ENCODE measurements at regions not wholly inside any gene's neighbourhood (a gene's known extent, or its start where the extent isn't known, plus 50 kb on each side); places are given as distances from the start of the nearest gene placed in this dataset.

GRCh38 chr12:77549383-77550128, 281.1 kb upstream of the NAV3 start:
- TF ChIP-seq SIN3A (IDR thresholded peaks at IDR 0.05; ENCODE audit: borderline replicate concordance, insufficient read depth, low read depth, low read length), result no peak
- TF ChIP-seq POLR2AphosphoS5 (IDR thresholded peaks at IDR 0.05; ENCODE audit: low read depth, low read length), result no peak
- TF ChIP-seq REST (IDR thresholded peaks at IDR 0.05; ENCODE audit: insufficient read depth in 1 of 2, low read depth in 2 of 2, low read length in 1 of 2), result no peak
- no peak for TF ChIP-seq TCF7L2 (IDR thresholded peaks at IDR 0.05; ENCODE audit: low read depth, low read length)
- no peak for TF ChIP-seq CTCF (IDR thresholded peaks at IDR 0.05)
- in situ Hi-C loops (cut with HindIII; ENCODE audit: low pct_unique_long_range_greater_than_20kb, low sequenced_read_pairs) (no loop called here), intact Hi-C loops (cut with micrococcal nuclease; ENCODE audit: unreplicated experiment) (no loop called here)
- Histone ChIP-seq H3K4me3 (ENCODE audit: low read depth in 2 of 2, low read length in 2 of 2) (no peak overlapping the region), H3K4me1 (ENCODE audit: control insufficient read depth, insufficient read depth, low read length) (no peaks in the 10 kb centered on the region), H3K27me3 (ENCODE audit: control insufficient read depth, insufficient read depth, low read length) (no peaks in the 10 kb centered on the region; the same call in 1 of the 2 replicates), H3K36me3 (ENCODE audit: control insufficient read depth, insufficient read depth, low read length) (no peaks in the 10 kb centered on the region), H3K27ac (ENCODE audit: low read length) (no peak overlapping the region), H3K9me3 (ENCODE audit: control insufficient read depth, insufficient read depth, low read depth, low read length) (no peaks in the 10 kb centered on the region)
- ATAC-seq, result no peak
- no peak for DNase-seq (ENCODE audit: low read depth, low spot score)
- ChIA-PET CTCF (no interaction called here), POLR2A (no interaction called here)
- no TSS peak for BruUV-seq (replicated peaks)

- in situ Hi-C loops (cut with HindIII; ENCODE audit: low pct_unique_long_range_greater_than_20kb, low sequenced_read_pairs) (no loop called here), intact Hi-C loops (cut with micrococcal nuclease; ENCODE audit: unreplicated experiment) (no loop called here)
- Histone ChIP-seq H3K36me3 (ENCODE audit: control insufficient read depth, insufficient read depth, low read length) (no peaks in the 10 kb centered on the region), H3K27ac (ENCODE audit: low read length) (no peak overlapping the region), H3K4me1 (ENCODE audit: control insufficient read depth, insufficient read depth, low read length) (no peaks in the 10 kb centered on the region), H3K9me3 (ENCODE audit: control insufficient read depth, insufficient read depth, low read depth, low read length) (no peaks in the 10 kb centered on the region), H3K27me3 (ENCODE audit: control insufficient read depth, insufficient read depth, low read length) (no peaks in the 10 kb centered on the region; the same call in 1 of the 2 replicates), H3K4me3 (ENCODE audit: low read depth in 2 of 2, low read length in 2 of 2) (no peak overlapping the region)
- TF ChIP-seq CTCF (IDR thresholded peaks at IDR 0.05) (no peak), SIN3A (IDR thresholded peaks at IDR 0.05; ENCODE audit: borderline replicate concordance, insufficient read depth, low read depth, low read length) (no peak), REST (IDR thresholded peaks at IDR 0.05; ENCODE audit: insufficient read depth in 1 of 2, low read depth in 2 of 2, low read length in 1 of 2) (no peak), POLR2AphosphoS5 (IDR thresholded peaks at IDR 0.05; ENCODE audit: low read depth, low read length) (no peak), TCF7L2 (IDR thresholded peaks at IDR 0.05; ENCODE audit: low read depth, low read length) (no peak)
- ATAC-seq, result no peak
- no peak for DNase-seq (ENCODE audit: low read depth, low spot score)
- BruUV-seq (replicated peaks), result no TSS peak
- CTCF ChIA-PET, result no interaction called here
- POLR2A ChIA-PET, result no interaction called here
Measured at GRCh38 chr12:77548797-77549196, 281.9 kb upstream of the NAV3 start.

All from Panc1 (cell line).